HG02981 (cell line): ENCODE measurements at regions not wholly inside any gene's neighbourhood (a gene's known extent, or its start where the extent isn't known, plus 50 kb on each side); places are given as distances from the start of the nearest gene placed in this dataset.

Experiments
- ATAC-seq: cut with Tn5 transposase; IDR thresholded peaks from one replicate; pipeline ENCODE4 v1.9.1; 2021; ENCODE audit warnings: mild to moderate bottlenecking, moderate library complexity; ENCODE audit not compliant: unreplicated experiment

DNA sequence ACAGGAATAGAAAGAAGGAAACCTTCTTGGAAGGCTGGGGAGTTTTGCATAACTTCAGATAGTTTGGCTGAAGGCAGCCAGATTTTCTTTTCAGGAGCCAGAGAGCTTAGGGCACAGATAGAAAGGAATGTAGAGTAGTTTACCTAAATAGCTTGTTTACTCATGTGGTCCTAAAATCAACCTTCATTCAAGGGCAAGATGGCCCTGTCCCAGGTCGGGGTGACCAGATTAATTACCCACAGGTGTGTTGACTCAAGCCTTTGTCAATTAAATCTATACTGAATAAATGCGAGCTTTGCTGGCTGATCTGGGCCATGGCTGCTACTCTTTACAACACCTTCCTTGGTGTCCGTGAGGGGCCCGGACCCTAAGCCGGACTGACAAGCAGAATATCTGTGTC lies 792.0 kb upstream of the MAN1A1 start:
- ATAC-seq: no peak

DNA sequence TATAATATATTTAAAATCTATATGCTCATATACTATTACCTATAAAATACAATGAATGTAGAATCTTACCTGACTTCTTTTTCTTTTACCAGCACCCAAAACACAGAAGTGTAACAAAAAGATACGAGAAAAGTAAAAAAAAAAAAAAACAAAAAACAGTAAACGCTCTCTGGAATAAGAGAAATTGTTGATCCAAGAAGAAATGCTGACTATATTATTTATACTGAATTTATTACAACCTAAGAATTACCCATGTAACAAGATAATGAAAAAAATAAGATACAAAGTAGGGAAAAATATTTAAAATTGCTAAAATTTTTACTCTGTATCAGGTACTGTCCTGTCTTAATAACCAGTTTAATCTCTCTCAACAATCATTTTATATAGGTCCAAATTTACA lies 787.9 kb upstream of the MAN1A1 start:
- ATAC-seq: no peak

GRCh38 chr6:120129228-120129627 lies 779.7 kb upstream of the MAN1A1 start:
- no peak for ATAC-seq

GRCh38 chr6:120122401-120122800 lies 772.8 kb upstream of the MAN1A1 start:
- no peak for ATAC-seq

- ATAC-seq: peak; percentile 66
Observed at GRCh38 chr6:120116343-120116742, 766.8 kb upstream of the MAN1A1 start.

DNA sequence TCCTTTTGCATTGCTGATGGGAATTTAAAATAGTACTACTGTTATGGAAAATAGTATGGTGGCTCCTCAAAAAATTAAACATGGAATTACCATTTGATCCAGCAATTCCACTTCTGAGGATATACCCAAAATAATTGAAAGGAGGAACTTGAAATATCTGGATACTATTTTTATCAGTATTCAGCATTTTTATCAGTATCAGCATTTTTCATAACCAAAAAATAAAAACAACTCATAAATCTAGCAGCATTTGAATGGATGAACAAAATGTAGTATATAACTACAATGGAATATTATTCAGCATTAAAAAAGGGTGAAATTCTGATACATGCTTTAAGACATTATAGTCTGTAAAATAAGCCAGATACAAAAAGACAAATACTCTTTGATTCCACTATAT lies 763.4 kb upstream of the MAN1A1 start:
- no peak for ATAC-seq

- no peak for ATAC-seq
Observed at GRCh38 chr6:120111001-120111400, 761.4 kb upstream of the MAN1A1 start.

DNA sequence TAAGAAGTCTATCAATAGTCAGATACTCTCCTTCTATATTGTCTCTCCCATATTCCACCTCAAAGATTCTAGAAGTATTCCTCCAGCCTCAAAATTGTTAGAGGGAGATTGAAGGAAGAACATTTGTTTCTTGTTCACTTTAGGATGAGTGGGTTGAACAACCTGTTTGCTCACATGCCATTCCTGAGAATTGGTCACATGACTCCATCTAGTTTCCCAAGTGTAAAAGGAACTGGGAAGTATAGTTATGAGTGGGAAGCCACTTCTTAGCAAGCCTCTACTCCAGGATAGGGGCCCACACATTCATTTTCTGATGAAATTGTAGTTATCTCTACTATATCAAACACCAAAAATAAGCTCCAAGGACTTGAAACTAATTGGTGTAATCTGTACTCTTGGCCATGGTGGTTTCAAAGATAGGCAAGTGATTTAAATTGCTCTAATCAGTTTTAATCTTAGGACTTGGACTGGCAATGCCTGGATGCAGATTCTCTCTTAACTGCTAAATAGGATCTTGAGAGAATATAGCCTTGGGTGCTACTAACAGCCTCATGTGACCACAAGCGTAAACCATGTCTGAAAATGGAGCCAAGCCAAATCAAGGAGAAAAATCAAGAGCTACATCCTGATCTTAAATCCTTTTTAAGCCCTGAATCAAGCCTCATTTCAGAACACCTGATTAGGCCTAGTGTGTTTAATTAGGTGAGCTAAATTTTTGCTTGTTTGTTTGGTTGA lies 758.7 kb upstream of the MAN1A1 start:
- no peak for ATAC-seq

DNA sequence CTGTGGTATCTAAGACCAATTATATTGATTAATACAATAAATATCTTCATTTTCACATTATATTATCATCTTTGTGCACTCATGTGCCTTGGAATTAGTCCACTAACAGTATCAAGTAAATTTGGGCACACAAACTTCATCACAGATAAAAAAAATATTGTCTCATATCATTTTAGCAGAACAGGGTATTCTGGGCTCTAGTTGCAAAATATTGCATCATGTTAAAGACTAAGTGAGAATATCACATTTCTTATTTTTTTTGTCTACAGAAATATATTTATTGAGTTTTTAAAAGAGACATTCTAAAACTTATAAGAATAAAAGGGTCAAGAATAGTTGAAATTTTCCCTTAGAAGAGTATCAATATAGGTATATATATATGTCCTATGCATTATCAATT lies 754.1 kb upstream of the MAN1A1 start:
- no peak for ATAC-seq

DNA sequence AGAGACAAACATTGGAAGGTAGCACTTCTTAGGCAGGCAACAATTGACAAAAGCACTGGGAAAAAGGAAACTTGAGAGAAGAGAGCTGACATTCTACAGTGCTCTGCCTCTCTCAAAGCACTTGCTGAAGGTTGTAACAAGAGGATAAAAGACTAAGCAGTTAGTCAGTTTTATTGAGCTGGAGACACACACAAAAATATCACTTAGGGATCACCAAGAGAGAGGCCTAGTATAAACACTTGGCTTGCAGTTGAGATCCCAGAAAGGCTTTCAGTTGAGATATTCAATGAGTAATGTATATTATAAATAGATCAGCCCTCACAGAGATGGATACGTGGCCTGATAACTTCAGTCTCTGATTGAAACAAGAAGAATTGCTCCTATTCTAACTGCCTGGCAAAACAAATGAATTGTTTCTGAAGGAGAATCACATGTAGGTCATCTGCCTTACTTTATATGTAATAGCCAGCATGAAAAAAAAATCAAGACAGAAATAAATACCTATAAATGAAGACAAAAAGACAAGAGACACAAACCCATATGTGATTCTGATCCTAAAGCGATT lies 747.2 kb upstream of the MAN1A1 start:
- ATAC-seq: no peak

- no peak for ATAC-seq
Observed at GRCh38 chr6:120083186-120083585, 733.6 kb upstream of the MAN1A1 start.

DNA sequence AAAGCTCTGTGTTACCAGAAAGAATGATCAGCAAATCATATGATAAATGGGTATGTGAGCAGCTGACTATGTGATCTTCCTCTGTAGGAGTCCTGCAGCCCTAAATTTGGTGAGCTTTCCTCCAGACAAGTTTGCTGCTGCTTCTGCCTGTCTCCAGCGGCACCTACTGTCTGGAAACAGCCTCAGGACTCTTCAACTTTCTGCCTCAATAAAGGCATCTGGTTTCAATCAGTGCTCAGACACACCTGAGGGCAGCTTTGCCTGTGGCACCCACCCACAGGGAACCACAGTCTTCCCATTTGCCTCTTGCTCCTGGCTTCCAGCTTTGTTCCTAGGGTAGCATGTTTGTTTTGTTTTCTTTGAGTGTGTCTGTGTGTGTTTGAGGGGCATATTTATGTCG lies 727.9 kb upstream of the MAN1A1 start:
- ATAC-seq: no peak

DNA sequence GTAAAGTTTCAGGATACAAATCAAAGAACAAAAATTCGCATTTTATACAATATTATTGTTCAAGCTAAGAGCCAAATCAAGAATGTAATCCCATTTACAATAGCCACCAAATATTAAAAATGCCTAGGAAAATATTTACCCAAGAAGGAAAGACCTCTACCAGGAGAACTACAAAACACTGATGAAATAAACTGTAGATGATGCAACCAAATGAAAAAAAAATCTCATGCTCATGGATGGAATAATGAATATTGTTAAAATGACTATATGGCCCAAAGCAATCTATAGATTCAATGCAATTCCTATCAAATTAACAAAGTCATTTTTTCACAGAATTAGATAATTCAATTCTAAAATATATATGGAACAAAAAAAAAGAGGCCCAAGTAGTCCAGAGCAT lies 708.8 kb upstream of the MAN1A1 start:
- ATAC-seq: no peak

DNA sequence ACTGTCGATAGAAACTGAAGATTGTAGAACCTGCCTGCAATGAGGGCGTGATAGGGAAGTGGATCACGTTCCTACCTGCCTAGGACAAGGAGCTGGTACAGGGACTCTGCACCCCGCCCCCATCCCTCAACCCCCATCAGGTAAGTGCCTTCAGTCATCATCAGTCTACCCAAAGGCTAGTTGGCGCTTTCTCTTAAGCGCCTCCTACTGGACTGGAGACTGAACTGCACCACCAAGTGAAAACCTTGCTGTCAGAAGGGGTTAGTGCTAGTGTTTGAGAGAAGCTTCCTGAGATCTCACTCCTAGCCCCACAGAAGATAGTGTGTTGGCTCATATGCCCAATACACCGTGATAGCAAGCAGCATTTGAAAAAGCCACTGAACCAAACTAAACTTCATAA lies 706.5 kb upstream of the MAN1A1 start:
- ATAC-seq: peak; percentile 82

DNA sequence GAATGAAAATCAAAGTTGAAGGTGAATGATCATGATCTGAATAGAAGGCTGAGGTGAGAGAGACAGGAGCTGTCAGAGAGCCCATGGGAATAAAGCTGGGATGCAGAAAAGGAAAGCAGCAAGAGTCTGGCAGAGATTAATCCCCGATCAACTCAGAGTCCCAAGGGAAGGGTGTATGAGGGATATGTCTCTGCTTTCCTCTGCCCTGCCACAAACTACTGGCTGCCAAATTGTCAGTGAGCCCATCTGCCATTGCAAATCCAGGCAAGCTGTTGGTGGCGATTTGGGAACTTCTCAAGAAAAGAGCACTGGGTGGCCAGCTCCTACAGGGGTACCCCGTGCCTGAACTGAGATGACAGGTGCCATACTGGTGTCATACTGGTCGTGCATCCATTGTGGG lies 705.5 kb upstream of the MAN1A1 start:
- ATAC-seq: no peak

DNA sequence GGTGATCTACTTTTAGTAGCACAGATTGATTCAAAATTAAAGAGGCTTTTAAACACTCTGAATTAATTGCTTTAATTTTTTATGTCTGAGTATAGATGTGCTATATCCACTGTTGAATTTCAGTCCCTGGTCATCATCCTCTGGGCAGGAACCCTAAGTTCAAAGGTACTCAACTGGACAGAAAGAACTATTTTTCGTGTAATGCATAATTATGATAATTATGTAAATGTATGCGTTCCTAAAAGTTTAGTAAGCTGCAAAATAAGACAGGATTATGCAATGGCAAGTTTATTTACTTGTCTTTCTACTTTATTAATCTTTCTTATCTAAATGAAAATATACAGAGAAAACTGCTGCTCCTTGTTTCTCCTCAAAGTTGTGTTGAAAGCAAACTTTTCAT lies 690.1 kb upstream of the MAN1A1 start:
- no peak for ATAC-seq

- ATAC-seq: no peak
Observed at GRCh38 chr6:120031837-120032236, 682.3 kb upstream of the MAN1A1 start.

- no peak for ATAC-seq
Observed at GRCh38 chr6:120026791-120027190, 677.2 kb upstream of the MAN1A1 start.

DNA sequence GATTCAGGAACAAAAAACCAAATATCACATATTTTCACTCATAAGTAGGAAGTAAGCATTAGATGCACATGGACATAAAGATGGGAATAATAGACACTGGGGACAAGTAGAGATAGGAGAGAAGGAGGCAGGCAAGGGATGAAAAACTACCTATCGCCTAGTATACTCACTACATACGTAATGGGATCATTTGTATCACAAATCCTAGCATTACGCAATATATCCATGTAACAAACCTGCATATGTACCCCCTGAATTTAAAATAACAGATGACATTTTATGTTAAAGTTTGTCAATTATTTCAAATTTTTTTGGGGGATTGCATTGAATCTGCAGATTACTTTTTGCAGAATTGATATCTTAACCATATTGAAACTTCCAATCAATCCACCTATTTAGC lies 660.5 kb upstream of the MAN1A1 start:
- no peak for ATAC-seq

DNA sequence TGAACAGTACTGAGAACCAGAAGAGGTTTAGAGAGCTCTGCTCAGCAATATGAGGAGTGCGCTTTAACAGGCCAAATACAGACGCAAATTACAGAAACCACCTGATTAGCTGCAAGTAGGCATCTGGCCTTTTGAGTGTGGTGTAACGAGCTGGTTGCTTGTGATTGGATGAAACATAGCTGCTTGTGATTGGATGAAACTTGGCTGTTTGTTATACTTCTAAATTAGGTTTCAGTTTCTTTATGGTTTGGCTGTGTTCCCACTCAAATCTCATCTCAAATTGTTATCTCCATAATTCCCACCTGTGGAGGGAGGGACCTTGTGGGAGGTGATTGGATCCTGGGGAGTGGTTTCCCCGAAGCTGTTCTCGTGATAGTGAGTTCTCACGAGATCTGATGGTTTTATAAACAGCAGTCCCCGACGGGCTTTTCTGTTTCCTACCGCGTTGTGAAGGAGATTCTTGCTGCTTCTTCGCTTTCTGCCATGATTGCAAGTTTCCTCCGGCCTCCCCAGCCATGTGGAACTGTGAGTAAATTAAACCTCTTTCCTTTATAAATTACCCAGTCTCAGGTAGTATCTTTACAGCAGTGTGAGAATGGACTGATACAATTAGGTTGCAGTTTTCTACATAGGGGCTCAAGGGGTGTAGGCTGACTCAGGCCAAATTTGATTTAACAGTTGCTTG lies 655.9 kb upstream of the MAN1A1 start:
- ATAC-seq: no peak

DNA sequence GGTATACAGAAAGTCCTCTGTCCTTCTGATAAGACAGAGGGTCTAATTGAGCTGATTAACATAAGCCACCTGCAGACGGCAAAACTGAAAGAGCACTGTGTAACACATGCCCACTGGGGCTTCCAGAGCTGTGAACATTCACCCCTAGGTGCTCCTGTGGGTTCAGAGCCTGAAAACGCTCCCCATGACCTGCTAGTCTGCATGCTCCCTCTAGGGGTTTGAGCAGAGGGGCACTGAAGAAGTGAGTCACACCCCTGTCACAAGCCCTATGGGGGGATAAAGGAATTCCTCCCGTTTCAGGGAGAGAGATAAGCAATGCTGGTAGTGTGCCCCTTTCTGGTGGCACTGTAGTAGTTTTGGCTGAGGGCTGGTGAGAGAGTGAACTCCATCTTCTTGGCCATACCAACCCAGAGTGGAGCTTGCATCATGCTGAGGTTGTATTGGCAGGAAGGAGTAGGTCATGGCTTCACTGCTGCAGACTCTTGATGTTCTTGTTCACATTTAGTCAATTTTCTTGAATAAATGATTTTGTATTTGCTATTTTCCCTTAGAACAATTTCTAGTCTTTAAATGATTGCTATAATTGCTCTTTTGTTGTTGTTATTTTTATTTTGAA lies 637.5 kb upstream of the MAN1A1 start:
- peak; percentile 61 for ATAC-seq
